ENCODE measurements at regions not wholly inside any gene's neighbourhood (a gene's known extent, or its start where the extent isn't known, plus 50 kb on each side); places are given as distances from the start of the nearest gene placed in this dataset.

GRCh38 chr20:16106191-16106849, 466.9 kb downstream of the KIF16B start:
- no peak for TF ChIP-seq CTCF (IDR thresholded peaks at IDR 0.05; ENCODE audit: low read depth, low read length)
- no peak for DNase-seq
- Histone ChIP-seq H3K27me3 (ENCODE audit: insufficient read depth, low read depth, severe bottlenecking) (no peaks in the 10 kb centered on the region), H3K27ac (peak overlapping the region; percentile 89), H3K36me3 (no peaks in the 10 kb centered on the region), H3K9me3 (ENCODE audit: severe bottlenecking) (no peaks in the 10 kb centered on the region), H3K4me3 (ENCODE audit: low read depth, low read length) (no peak overlapping the region)

GRCh38 chr20:16104783-16105182, 468.5 kb downstream of the KIF16B start:
- Histone ChIP-seq H3K36me3 (no peaks in the 10 kb centered on the region), H3K4me3 (ENCODE audit: low read depth, low read length) (no peak overlapping the region), H3K27me3 (ENCODE audit: insufficient read depth, low read depth, severe bottlenecking) (no peaks in the 10 kb centered on the region), H3K9me3 (ENCODE audit: severe bottlenecking) (no peaks in the 10 kb centered on the region), H3K27ac (0 out of 2 replicates have a peak overlapping the region, but pooled peaks have one; percentile 13)
- peak; percentile 57 for DNase-seq
- no peak for TF ChIP-seq CTCF (IDR thresholded peaks at IDR 0.05; ENCODE audit: low read depth, low read length)

All from WERI-Rb-1 (cell line).